Vagina (tissue), 2 donors: ENCODE measurements at regions not wholly inside any gene's neighbourhood (a gene's known extent, or its start where the extent isn't known, plus 50 kb on each side); places are given as distances from the start of the nearest gene placed in this dataset.
"Not testable (repeated sequence)": the region's sequence is repeated elsewhere in the genome, so short reads cannot be mapped to it uniquely, and the experiment has no call there.

ENCODE experiments used
- DNase-seq, 2 donors: peaks; one replicate each; pipeline ENCODE4 v3.0.0-alpha.2; 2017; ENCODE audit errors: extremely low spot score in 2 of 2
- H3K27ac ChIP-seq: fragments of 200-600 bp; sonication (generic); one replicate; pipeline ENCODE4 v1.5.1; 2019
- H3K27me3 ChIP-seq: fragments of 200-600 bp; sonication (generic); one replicate; pipeline ENCODE4 v1.5.1; 2019
- H3K36me3 ChIP-seq, 2 donors: fragments of 200-600 bp; sonication (generic); one replicate each; pipeline ENCODE4 v1.5.1; 2017 to 2019
- H3K4me1 ChIP-seq: fragments of 200-600 bp; sonication (generic); one replicate; pipeline ENCODE4 v1.5.1; 2019
- H3K4me3 ChIP-seq, 2 donors: fragments of 200-600 bp; sonication (generic); 1 replicate in 1 of 2; 2 replicates in 1 of 2; pipeline ENCODE4 v1.5.1; 2016 to 2019
- H3K9me3 ChIP-seq: fragments of 200-600 bp; sonication (generic); one replicate; pipeline ENCODE4 v1.5.1; 2019
- intact Hi-C: fragments of 100-400 bp; cut with DNase I; formaldehyde crosslinking; loops from one replicate; pipeline ENCODE4 v1.15.1; 2023

DNA sequence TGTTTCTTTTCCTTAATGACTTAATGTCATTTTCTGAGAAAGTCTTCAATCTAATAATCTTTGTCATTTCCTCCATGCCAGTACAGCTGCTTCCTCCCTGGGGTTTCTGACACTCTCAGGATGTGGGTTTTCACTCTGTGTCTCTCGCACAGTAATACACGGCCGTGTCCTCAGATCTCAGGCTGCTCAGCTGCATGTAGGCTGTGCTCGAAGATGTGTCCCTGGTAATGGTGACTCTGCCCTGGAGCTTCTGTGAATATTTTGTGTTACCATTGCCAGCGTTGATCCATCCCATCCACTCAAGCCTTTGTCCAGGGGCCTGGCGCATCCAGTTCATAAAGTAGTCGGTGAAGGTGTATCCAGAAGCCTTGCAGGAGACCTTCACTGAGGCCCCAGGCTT is 142.2 kb downstream of the POTEB start:
- DNase-seq, intact Hi-C loops, H3K36me3 ChIP-seq, H3K4me1 ChIP-seq, H3K9me3 ChIP-seq, H3K4me3 ChIP-seq, H3K27ac ChIP-seq, H3K27me3 ChIP-seq: not testable (repeated sequence)

DNA sequence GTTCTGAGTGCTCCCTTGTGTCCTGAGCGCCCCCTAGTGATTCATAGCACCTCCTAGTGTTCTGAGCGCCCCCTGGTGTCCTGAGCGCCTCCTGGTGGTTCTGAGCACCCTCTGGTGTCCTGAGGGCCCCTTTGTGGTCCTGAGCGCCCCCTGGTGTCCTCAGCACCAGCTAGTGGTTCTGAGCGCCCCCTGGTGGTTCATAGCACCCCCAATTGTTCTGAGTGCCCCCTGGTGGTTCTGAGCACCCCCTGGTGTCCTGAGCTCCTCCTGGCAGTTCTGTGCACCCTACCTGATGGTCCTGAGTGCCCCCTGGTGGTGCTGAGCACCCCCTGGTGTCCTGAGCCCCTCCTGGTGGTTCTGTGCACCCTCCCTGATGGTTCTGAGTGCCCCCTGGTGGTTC is 146.0 kb downstream of the POTEB start:
- DNase-seq, H3K27me3 ChIP-seq, intact Hi-C loops, H3K9me3 ChIP-seq, H3K27ac ChIP-seq, H3K36me3 ChIP-seq, H3K4me3 ChIP-seq, H3K4me1 ChIP-seq: not testable (repeated sequence)

DNA sequence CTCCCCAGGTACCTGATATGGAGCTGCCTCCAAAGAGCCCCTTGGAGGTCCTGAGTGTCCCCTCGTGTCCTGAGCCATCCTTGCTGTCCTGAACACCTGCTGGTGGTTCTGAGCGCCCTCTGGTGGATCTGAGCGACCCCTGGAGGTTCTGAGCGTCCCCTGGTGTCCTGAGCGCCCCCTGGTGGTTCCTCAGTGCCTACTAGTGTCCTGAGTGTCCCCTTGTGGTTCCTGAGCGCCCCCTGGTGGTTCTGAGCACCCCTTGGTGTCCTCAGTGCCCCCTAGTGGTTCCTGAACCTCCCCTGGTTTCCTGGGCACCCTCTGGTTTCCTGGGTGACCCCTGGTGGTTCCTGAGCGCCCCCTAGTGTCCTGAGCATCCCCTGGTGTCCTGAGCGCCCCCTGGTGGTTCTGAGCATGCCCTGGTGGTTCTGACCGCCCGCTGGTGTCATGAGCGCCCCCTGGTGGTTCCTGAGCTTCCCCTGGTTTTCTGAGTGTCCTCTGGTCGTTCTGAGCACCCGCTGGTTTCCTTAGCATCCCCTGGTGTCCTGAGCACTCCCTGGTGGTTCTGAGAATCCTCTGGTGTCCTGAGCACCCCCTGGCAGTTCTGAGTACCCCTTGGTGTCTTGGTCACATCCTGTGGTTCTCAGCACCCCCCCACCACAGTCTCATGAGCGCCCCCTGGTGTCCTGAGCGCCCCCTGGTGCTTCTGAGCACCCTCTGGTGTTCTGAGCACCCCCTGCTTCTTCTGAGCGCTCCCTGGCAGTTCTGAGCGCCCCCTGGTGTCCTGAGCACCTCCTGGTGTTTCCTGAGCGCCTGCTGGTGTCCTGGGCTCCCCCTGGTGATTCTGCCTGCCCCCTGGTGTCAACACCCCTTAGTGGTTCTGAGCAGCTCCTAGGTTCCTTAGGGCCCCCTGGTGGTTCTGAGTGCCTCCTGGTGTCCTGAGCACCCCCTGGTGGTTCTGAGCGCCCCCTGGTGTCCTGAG is 146.8 kb downstream of the POTEB start:
- H3K4me3 ChIP-seq = not testable (repeated sequence)

DNA sequence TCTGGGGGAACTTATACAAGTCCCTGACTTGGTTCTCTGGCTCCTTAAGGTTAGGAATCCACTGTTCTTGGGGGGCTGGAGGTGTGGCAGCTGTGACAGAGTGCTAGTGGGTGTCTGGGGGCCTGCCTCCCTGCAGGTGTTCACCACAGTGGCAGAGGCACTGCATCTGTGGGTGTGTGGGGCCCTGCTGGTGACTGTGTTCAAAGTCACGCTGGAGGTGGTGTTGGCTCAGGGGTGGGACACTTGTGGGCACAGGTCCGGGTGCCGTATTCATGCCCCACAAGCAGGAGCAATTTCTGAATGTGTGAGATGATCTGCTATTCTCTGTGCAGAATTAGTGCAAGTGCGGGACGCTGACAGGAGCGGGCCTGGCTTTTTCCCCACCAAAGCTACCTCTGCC is 152.5 kb downstream of the POTEB start:
- intact Hi-C loops, H3K4me3 ChIP-seq, DNase-seq, H3K27me3 ChIP-seq, H3K36me3 ChIP-seq, H3K27ac ChIP-seq, H3K4me1 ChIP-seq, H3K9me3 ChIP-seq: not testable (repeated sequence)

More for the DNA sequence above, 146.8 kb downstream of the POTEB start:
- H3K27ac ChIP-seq, H3K4me1 ChIP-seq, H3K9me3 ChIP-seq, intact Hi-C loops, DNase-seq, H3K27me3 ChIP-seq, H3K36me3 ChIP-seq: not testable (repeated sequence)

DNA sequence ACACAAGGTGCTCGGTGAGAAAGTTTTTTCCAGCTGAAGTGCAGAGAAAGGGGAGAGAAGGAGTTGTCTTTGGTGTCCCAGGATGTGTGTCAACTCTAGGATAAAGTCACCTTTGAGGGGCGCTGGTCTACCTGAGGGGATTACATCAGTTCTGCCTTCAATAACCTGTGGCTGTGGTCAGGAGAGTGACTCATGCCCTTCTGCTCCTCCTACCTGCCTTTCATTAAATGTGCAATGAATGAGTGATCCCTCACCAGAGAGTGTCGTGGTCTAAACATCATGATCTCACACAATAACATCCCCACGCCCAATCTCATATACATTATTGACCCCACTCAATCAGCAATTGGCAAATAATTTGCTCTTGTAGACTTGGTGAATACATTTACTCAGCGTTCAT is 156.4 kb downstream of the POTEB start:
- not testable (repeated sequence) for DNase-seq

DNA sequence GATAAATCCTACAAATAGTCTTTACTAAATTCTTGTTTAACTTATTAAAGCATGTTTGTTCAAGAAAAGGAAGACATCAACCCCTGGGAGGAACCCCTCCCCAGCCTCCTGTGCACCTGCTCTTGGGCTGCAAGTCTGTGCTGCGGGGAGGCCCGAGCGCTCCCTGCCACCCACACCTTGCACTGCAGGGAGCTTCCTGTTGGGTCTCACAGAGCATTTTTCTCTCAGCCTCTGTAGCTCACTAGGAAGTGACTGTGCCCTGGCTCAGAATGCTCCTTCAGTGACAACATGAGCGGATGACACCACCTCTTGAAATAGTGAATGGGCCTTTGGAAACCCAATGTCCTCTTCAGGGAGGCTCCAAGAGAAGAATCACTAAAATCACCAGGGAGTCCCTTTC is 158.8 kb downstream of the POTEB start:
- H3K27ac ChIP-seq, H3K27me3 ChIP-seq, intact Hi-C loops, H3K36me3 ChIP-seq, H3K9me3 ChIP-seq, DNase-seq, H3K4me3 ChIP-seq, H3K4me1 ChIP-seq: not testable (repeated sequence)

More for the DNA sequence above, 156.4 kb downstream of the POTEB start:
- H3K36me3 ChIP-seq, intact Hi-C loops, H3K27ac ChIP-seq, H3K27me3 ChIP-seq, H3K9me3 ChIP-seq, H3K4me1 ChIP-seq, H3K4me3 ChIP-seq: not testable (repeated sequence)

DNA sequence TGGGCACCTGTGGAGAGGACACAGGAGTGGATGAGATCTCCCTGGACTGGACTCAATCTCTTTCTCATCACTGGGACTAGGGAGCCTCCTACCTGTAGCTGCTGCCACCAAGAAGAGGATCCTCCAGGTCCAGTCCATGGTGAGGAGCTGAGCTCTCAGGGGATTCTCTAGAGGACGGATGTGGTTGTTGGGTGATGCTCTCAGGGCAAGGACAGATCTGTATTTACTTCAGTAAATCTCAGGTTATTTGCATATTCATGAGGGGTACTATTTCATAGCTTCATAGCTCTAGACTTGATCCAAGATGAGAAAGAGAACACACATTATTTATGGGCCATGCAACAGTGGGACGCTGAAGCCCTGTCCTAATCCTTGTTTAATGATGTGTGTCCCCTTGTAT is 159.4 kb downstream of the POTEB start:
- H3K36me3 ChIP-seq, intact Hi-C loops, H3K27me3 ChIP-seq, H3K9me3 ChIP-seq, H3K4me3 ChIP-seq, DNase-seq, H3K27ac ChIP-seq, H3K4me1 ChIP-seq: not testable (repeated sequence)

DNA sequence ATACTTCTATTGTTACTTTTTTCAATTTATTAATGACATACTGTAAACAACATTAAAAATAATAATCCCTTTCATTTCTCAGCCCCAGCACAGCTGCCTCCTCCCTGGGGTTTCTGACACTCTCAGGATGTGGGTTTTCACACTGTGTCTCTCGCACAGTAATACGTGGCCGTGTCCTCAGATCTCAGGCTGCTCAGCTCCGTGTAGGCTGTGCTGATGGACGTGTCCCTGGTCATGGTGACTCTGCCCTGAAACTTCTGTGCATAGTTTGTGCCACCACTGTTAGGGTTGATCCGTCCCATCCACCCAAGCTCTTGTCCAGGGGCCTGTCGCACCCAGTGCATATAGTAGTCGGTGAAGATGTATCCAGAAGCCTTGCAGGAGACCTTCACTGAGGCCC is 159.9 kb downstream of the POTEB start:
- H3K36me3 ChIP-seq, H3K27me3 ChIP-seq, H3K4me3 ChIP-seq, H3K27ac ChIP-seq, H3K9me3 ChIP-seq, DNase-seq, intact Hi-C loops, H3K4me1 ChIP-seq: not testable (repeated sequence)

DNA sequence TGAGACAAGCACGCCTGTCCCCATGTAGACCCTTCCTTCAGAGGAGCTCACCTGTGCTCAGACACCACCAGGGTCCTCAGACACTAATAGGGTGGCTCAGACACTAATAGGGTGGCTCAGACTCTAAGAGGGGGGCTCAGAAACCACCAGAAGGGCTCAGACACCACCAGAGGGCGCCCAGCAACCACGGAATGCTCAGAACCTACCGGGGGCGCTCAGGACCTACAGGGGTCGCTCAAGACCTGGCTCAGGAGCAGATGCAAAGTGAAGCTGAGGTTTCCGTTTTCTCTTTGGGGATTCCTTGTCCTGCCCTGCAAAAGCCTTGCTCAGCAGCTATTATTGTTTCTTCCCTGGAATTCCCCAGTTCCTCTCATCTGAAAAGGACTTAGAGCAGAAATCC is 172.1 kb downstream of the POTEB start:
- intact Hi-C loops, DNase-seq, H3K9me3 ChIP-seq, H3K36me3 ChIP-seq, H3K4me1 ChIP-seq, H3K27ac ChIP-seq, H3K4me3 ChIP-seq, H3K27me3 ChIP-seq: not testable (repeated sequence)

DNA sequence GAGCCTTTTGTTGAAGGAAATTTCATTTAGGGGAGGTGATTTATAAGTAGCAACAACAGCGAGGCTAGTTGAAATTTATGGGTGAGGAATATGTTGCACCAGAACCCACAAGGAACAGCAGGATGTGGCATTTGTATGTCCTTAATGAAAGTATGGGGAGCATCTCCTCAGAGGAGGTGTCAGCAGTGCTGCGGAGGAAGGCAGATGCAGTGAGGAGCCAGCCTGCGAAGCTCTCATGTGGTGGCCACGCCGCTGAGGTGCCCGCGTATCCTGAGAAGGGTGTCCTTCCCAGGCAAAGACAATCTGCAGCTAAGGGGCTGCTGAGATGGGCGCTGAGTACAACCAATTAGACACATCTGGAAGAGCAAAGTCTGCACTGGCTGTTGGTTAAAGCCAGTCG is 178.9 kb downstream of the POTEB start:
- H3K9me3 ChIP-seq, intact Hi-C loops, H3K27ac ChIP-seq, H3K4me1 ChIP-seq, H3K27me3 ChIP-seq, H3K4me3 ChIP-seq, DNase-seq, H3K36me3 ChIP-seq: not testable (repeated sequence)

DNA sequence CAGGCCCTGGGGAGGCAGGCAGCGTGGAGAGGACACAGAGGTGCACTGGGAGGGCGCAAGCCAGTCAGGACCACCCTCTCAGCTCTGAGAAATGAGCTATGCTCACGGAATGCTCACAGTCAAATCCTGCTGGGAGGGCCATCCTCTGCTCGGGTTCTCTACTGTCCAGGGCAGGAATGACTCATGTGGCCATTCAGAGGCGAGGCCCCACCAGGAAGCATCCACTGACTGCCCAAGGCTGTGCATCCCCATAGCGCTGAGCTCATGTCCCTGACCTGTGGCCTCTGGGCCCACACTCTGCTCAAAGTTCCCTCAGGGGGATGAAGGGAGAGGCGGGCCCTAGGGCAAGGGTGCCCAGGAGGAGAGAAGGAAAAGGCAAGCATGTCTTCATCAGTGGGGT is 182.4 kb downstream of the POTEB start:
- H3K4me1 ChIP-seq, H3K27ac ChIP-seq, H3K9me3 ChIP-seq, H3K4me3 ChIP-seq, DNase-seq, intact Hi-C loops, H3K27me3 ChIP-seq, H3K36me3 ChIP-seq: not testable (repeated sequence)

DNA sequence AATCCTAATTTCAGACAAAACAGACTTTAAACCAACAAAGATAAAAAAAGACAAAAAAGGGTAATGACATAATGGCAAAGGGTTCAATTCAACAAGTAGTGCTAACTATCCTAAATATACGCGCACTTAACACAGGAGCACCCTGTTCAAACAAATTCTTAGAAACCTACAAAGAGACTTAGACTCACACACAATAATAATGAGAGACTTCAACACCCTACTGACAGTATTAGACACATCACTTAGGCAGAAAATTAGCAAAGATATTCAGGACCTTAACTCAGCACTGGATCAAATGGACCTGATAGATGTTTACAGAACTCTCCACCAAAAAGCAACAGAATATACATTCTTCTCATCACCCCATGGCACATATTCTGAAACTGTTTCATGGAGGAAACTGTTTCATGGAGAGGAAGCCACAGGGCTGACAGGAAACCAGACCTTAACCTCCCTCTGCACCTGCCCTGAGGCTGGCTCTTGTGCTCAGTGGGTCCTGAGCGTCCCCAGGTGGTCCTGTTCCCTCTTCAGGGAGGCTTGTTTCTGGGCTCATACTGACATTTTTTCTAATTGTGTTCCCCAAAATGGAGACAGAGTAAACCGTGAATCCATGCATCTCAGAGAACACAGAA is 184.9 kb downstream of the POTEB start:
- DNase-seq, H3K27ac ChIP-seq, H3K4me1 ChIP-seq, intact Hi-C loops, H3K36me3 ChIP-seq, H3K4me3 ChIP-seq, H3K27me3 ChIP-seq, H3K9me3 ChIP-seq: not testable (repeated sequence)

DNA sequence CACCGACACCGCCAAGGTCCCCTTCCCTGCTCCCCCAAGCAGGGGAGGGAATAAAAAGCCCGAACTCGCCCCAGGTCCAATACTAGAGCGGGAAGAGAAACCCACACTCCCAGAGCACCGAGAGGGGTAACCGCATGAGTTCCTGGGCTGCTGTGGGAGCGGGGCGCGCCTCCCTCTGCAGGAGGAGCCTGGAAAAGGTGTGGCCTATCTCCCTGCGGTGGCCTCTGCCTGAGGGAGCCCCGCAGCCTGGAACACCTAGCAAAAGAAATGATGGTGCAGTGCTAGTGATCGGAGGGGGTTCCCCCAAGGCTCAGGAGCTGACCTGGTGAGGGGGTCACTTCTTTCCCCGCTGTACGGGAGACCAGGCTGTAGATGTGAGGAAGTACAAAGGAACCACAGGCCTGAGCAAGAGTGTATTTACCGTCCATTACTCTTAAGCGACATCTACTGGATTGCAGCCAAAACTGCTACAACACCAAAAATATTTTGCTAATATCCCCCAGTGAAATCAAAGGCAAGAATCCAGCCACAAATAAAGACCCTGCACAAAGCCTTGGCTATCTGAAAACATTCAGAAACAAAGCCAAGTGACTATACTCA is 216.6 kb upstream of the POTEB3 start:
- H3K4me1 ChIP-seq, H3K4me3 ChIP-seq, H3K9me3 ChIP-seq, H3K36me3 ChIP-seq, H3K27ac ChIP-seq, DNase-seq, H3K27me3 ChIP-seq, intact Hi-C loops: not testable (repeated sequence)
